ENCODE measurements at regions not wholly inside any gene's neighbourhood (a gene's known extent, or its start where the extent isn't known, plus 50 kb on each side); places are given as distances from the start of the nearest gene placed in this dataset.

- DNase-seq (ENCODE audit: low read depth): no peak
- no peak for TF ChIP-seq CTCF (IDR thresholded peaks at IDR 0.05; ENCODE audit: control insufficient read depth, insufficient read depth, low read depth, low read length, missing control alignments)
- no peak overlapping the region for H3K4me3 ChIP-seq (ENCODE audit: control insufficient read depth, low read depth, low read length)
These were observed 1190.5 kb upstream of the SLC10A2 start for GRCh38 chr13:104256701-104257100.

GRCh38 chr13:104253063-104253680 is 1187.0 kb upstream of the SLC10A2 start:
- no peak for TF ChIP-seq CTCF (IDR thresholded peaks at IDR 0.05; ENCODE audit: control insufficient read depth, insufficient read depth, low read depth, low read length, missing control alignments)
- no peak overlapping the region for H3K4me3 ChIP-seq (ENCODE audit: control insufficient read depth, low read depth, low read length)
- no peak for DNase-seq (ENCODE audit: low read depth)

GRCh38 chr13:104251931-104252330 is 1185.7 kb upstream of the SLC10A2 start:
- H3K4me3 ChIP-seq (ENCODE audit: control insufficient read depth, low read depth, low read length): no peak overlapping the region
- no peak for TF ChIP-seq CTCF (IDR thresholded peaks at IDR 0.05; ENCODE audit: control insufficient read depth, insufficient read depth, low read depth, low read length, missing control alignments)
- no peak for DNase-seq (ENCODE audit: low read depth)

- no peak overlapping the region for H3K4me3 ChIP-seq (ENCODE audit: control insufficient read depth, low read depth, low read length)
- TF ChIP-seq CTCF (IDR thresholded peaks at IDR 0.05; ENCODE audit: control insufficient read depth, insufficient read depth, low read depth, low read length, missing control alignments): no peak
- DNase-seq (ENCODE audit: low read depth): no peak
These were observed 1180.7 kb upstream of the SLC10A2 start for GRCh38 chr13:104246955-104247354.

- DNase-seq (ENCODE audit: low read depth): no peak
- no peak for TF ChIP-seq CTCF (IDR thresholded peaks at IDR 0.05; ENCODE audit: control insufficient read depth, insufficient read depth, low read depth, low read length, missing control alignments)
- no peak overlapping the region for H3K4me3 ChIP-seq (ENCODE audit: control insufficient read depth, low read depth, low read length)
These were observed 1140.3 kb upstream of the SLC10A2 start for GRCh38 chr13:104206450-104207044.

- no peak for DNase-seq (ENCODE audit: low read depth)
- TF ChIP-seq CTCF (IDR thresholded peaks at IDR 0.05; ENCODE audit: control insufficient read depth, insufficient read depth, low read depth, low read length, missing control alignments): no peak
- no peak overlapping the region for H3K4me3 ChIP-seq (ENCODE audit: control insufficient read depth, low read depth, low read length)
These were observed 1138.0 kb upstream of the SLC10A2 start for GRCh38 chr13:104204177-104204576.

Data from AG09309 (cell line).